ENCODE measurements at regions not wholly inside any gene's neighbourhood (a gene's known extent, or its start where the extent isn't known, plus 50 kb on each side); places are given as distances from the start of the nearest gene placed in this dataset.

- no peak for DNase-seq (ENCODE audit: low read depth in 2 of 2)
Observed at GRCh38 chr20:4513720-4514119, 172.5 kb upstream of the PRNP start.

GRCh38 chr20:4512891-4513550 lies 173.2 kb upstream of the PRNP start:
- no peak for DNase-seq (ENCODE audit: low read depth in 2 of 2)

GRCh38 chr20:4511776-4512175 lies 174.5 kb upstream of the PRNP start:
- DNase-seq (ENCODE audit: low read depth in 2 of 2): no peak

- no peak for DNase-seq (ENCODE audit: low read depth in 2 of 2)
Observed at GRCh38 chr20:4509825-4510522, 176.3 kb upstream of the PRNP start.

GRCh38 chr20:4508773-4509172 lies 177.5 kb upstream of the PRNP start:
- DNase-seq (ENCODE audit: low read depth in 2 of 2): no peak

GRCh38 chr20:4507288-4507719 lies 179.0 kb upstream of the PRNP start:
- DNase-seq (ENCODE audit: low read depth in 2 of 2): no peak

- no peak for DNase-seq (ENCODE audit: low read depth in 2 of 2)
Observed at GRCh38 chr20:4504814-4505213, 181.4 kb upstream of the PRNP start.

DNA sequence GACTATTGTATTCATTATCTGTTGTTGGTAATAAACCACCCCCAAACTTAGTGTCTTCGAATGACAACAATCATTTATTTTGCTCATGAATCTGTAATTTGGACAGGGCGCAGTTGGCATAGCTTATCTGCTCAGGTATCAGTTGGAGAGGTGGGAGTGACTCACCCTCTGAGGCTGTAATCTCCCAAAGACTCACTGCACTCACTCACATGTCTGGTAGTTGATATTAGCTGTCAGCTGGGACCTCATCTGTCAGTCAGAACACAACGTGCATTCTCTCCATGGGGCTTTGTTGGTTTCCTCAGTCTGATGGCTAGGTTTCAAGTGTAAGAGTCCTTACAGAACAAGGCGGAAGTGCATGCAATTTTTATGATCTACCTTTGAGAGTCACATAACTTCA lies 183.5 kb upstream of the PRNP start:
- DNase-seq (ENCODE audit: low read depth in 2 of 2): no peak

- DNase-seq (ENCODE audit: low read depth in 2 of 2): no peak
Observed at GRCh38 chr20:4493386-4493785, 192.9 kb upstream of the PRNP start.

- DNase-seq (ENCODE audit: low read depth in 2 of 2): no peak
Observed at GRCh38 chr20:4491643-4492042, 194.6 kb upstream of the PRNP start.

GRCh38 chr20:4490606-4491280 lies 195.5 kb upstream of the PRNP start:
- no peak for DNase-seq (ENCODE audit: low read depth in 2 of 2)

DNA sequence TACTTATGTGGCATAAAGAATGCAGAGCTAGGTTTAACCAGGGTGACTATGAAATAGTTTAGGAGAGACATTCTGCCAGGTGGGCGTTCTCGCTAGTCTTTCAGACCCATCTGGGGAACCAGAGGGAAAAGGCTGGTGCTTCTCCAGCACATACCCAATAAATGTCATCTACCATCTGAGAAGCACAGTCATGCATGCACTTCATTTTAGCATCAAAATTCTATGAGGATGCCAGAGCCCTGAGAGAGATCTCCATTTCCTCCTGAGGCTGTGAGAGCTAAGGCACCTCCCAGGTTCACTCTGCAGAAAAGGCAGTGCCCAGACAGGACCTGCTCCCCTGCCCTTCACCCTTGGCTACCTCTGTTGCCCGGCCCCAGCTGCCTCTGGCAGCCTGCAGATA lies 196.2 kb upstream of the PRNP start:
- DNase-seq (ENCODE audit: low read depth in 2 of 2): no peak

DNA sequence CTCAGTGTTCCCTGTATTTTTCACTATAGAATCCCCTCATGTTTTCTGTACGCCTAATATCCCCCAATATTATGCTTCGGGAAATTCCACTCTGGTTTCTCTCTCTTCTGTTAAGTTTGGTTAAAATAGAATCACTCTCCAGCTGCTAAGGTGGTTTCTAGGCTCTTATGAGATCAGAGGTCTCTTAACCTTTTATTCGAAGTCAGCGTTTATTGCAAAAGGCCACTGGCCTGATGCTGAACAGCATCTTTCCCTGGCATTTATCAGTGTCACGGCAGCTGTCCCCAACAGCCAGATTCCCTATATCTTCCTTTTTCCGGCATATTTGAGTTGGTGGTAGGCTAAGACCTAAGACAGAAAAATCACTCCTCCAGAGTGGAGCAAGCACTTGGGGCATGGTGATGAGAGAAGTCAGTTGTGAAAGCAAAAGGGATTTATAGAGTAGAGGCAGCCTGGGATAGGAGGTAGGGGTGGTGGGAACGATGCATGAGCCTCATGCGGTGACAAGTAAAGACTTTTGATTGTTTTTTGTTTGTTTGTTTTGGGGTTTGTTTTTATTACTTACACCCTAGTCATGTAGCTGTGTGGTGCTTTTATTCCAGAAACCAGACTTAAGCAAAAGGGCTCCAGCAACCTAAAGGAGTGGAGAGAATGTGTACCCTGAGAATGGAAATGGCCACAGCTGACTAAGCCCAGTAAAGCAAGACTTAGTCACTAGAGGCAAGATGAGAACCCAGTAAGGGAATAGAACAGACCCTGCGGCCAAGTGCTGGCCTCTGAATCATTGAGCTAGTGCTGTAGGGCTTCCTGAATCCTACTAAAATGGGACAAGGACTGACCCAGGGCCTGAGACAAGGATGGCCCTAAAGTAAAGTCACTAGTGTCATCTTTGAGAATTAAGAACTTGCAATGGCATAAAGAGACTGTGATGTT lies 197.6 kb upstream of the PRNP start:
- no peak for DNase-seq (ENCODE audit: low read depth in 2 of 2)

GRCh38 chr20:4484379-4484997 lies 201.8 kb upstream of the PRNP start:
- no peak for DNase-seq (ENCODE audit: low read depth in 2 of 2)

DNA sequence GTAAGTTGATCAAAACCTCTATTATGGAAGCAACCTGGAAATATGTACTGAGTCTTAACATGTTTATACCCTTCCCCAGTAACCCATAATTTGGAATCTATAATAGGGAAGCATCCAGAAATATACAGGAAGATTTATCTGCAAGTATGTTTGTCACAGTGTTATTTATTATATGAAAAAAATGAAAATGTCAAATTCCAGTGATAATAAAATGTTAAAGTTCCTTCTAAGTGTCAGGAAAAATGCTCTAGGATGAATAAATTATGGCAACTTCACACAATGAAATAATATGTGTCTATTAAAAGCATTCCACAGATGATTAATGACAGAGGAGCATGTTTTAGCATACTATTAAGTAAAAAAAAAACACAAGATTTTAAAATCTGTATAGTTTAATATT lies 202.3 kb upstream of the PRNP start:
- DNase-seq (ENCODE audit: low read depth in 2 of 2): no peak

GRCh38 chr20:4483486-4483885 lies 202.8 kb upstream of the PRNP start:
- no peak for DNase-seq (ENCODE audit: low read depth in 2 of 2)

- no peak for DNase-seq (ENCODE audit: low read depth in 2 of 2)
Observed at GRCh38 chr20:4480104-4480503, 206.2 kb upstream of the PRNP start.

- no peak for DNase-seq (ENCODE audit: low read depth in 2 of 2)
Observed at GRCh38 chr20:4476903-4477500, 209.3 kb upstream of the PRNP start.

DNA sequence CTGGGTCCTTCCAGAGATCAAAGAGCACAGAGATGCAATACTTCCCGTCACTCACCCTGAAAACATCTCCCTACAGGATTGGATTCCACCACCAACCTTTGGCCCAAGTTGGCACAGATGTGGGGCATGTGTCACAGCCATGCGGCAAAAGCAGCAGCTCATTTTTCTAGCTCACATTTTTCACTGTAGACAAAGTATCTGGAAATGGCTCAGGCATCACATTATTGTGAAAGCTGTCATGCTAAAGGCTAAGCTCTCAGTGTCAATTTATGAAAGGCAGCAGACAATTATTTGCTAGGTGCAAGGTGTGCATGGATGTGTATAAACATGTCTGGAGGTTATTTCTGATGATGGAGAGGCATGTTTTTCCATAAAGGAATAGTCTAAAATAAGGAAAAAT lies 213.3 kb upstream of the PRNP start:
- no peak for DNase-seq (ENCODE audit: low read depth in 2 of 2)

- DNase-seq (ENCODE audit: low read depth in 2 of 2): no peak
Observed at GRCh38 chr20:4471221-4471620, 215.0 kb upstream of the PRNP start.

DNA sequence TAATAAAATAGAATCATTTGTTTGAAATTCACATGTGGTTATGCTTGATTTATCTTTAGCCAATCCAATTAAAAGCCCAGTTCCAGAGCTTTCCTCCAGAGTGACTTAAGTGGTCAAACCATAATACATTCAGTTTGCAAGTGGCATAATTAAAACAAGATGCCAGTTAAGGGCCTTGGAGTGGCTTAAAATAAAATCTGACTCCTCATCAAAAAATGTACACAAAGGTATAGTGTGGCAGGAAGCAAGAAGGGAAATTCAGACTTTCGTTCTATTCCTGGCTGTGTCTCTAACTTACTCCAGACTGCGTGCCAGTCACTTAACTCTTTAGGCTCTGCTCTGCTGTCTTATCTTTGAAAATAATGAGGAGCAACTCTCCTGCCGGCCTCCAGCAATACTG lies 215.9 kb upstream of the PRNP start:
- DNase-seq (ENCODE audit: low read depth in 2 of 2): no peak

Data from activated CD4-positive, alpha-beta T cell treated with anti-CD3 and anti-CD28 coated beads for 24 hours (primary cell).